Mesothelial cell of epicardium (in vitro differentiated cells): ENCODE measurements at regions not wholly inside any gene's neighbourhood (a gene's known extent, or its start where the extent isn't known, plus 50 kb on each side); places are given as distances from the start of the nearest gene placed in this dataset.
"Not testable (repeated sequence)": the region's sequence is repeated elsewhere in the genome, so short reads cannot be mapped to it uniquely, and the experiment has no call there.

Experiments
- DNase-seq, 2 experiments: peaks; one replicate each; pipeline ENCODE4 v3.0.0; 2021; ENCODE audit warnings: low spot score in 2 of 2; ENCODE audit not compliant: unreplicated experiment in 2 of 2
- H3K27ac Mint-ChIP-seq: 2 replicates; pipeline ENCODE4 v1.8.0; 2021; ENCODE audit warnings: mixed read lengths
- H3K27me3 Mint-ChIP-seq: 2 replicates; pipeline ENCODE4 v1.8.0; 2021; ENCODE audit warnings: low read depth, mixed read lengths
- H3K36me3 Mint-ChIP-seq: 2 replicates; pipeline ENCODE4 v1.8.0; 2021; ENCODE audit warnings: mixed read lengths
- H3K4me1 Mint-ChIP-seq: 2 replicates; pipeline ENCODE4 v1.8.0; 2021; ENCODE audit warnings: mixed read lengths
- H3K4me3 Mint-ChIP-seq: 2 replicates; pipeline ENCODE4 v1.8.0; 2021; ENCODE audit warnings: mild to moderate bottlenecking, moderate library complexity, mixed read lengths
- H3K9me3 Mint-ChIP-seq: 2 replicates; pipeline ENCODE4 v1.8.0; 2021; ENCODE audit warnings: mixed read lengths
- CTCF ChIP-seq: fragments of 200-600 bp; sonication (generic); IDR thresholded peaks from one replicate; pipeline ENCODE4 v1.5.0; 2021; ENCODE audit warnings: antibody characterized with exemption; ENCODE audit not compliant: unreplicated experiment

- DNase-seq: no peak
- Mint-ChIP-seq H3K4me3 (no peak overlapping the region), H3K4me1 (no peaks in the 10 kb centered on the region), H3K36me3 (no peaks in the 10 kb centered on the region), H3K9me3 (no peaks in the 10 kb centered on the region), H3K27ac (no peak overlapping the region), H3K27me3 (no peaks in the 10 kb centered on the region)
- TF ChIP-seq CTCF: no peak
Measured at GRCh38 chr6:141976994-141977393, 155.7 kb upstream of the GJE1 start.

- not testable (repeated sequence) for H3K4me3 Mint-ChIP-seq, DNase-seq, H3K36me3 Mint-ChIP-seq, H3K4me1 Mint-ChIP-seq, H3K27me3 Mint-ChIP-seq, H3K27ac Mint-ChIP-seq
- peaks cover 24% of the 10 kb centered on the region for H3K9me3 Mint-ChIP-seq
Measured at GRCh38 chr6:141969768-141970415, 162.8 kb upstream of the GJE1 start.

GRCh38 chr6:141969201-141969600 is 163.5 kb upstream of the GJE1 start:
- no peak for TF ChIP-seq CTCF
- Mint-ChIP-seq H3K4me3 (no peak overlapping the region), H3K27ac (no peak overlapping the region)

GRCh38 chr6:141968632-141969031 is 164.1 kb upstream of the GJE1 start:
- H3K27ac Mint-ChIP-seq: no peak overlapping the region
- TF ChIP-seq CTCF: no peak
- H3K4me3 Mint-ChIP-seq: no peak overlapping the region
- H3K36me3 Mint-ChIP-seq: peaks cover 5% of the 10 kb centered on the region
- peaks cover 24% of the 10 kb centered on the region for H3K9me3 Mint-ChIP-seq
- no peaks in the 10 kb centered on the region for H3K27me3 Mint-ChIP-seq
- DNase-seq: no peak
- peaks cover 15% of the 10 kb centered on the region for H3K4me1 Mint-ChIP-seq

More at GRCh38 chr6:141969201-141969600, 163.5 kb upstream of the GJE1 start:
- H3K4me1 Mint-ChIP-seq: peaks cover 14% of the 10 kb centered on the region
- no peak for DNase-seq
- H3K9me3 Mint-ChIP-seq: peaks cover 24% of the 10 kb centered on the region
- H3K27me3 Mint-ChIP-seq: no peaks in the 10 kb centered on the region
- peaks cover 5% of the 10 kb centered on the region for H3K36me3 Mint-ChIP-seq

GRCh38 chr6:141965016-141965545 is 167.6 kb upstream of the GJE1 start:
- peaks cover 15% of the 10 kb centered on the region for H3K4me1 Mint-ChIP-seq

More at GRCh38 chr6:141965016-141965545, 167.6 kb upstream of the GJE1 start:
- H3K36me3 Mint-ChIP-seq: peaks cover 3% of the 10 kb centered on the region
- no peaks in the 10 kb centered on the region for H3K27me3 Mint-ChIP-seq
- H3K27ac Mint-ChIP-seq: peak overlapping the region; percentile 94
- no peak overlapping the region for H3K4me3 Mint-ChIP-seq
- TF ChIP-seq CTCF: no peak
- H3K9me3 Mint-ChIP-seq: peaks cover 14% of the 10 kb centered on the region
- DNase-seq: no peak
